A549 (cell line): ENCODE measurements at regions not wholly inside any gene's neighbourhood (a gene's known extent, or its start where the extent isn't known, plus 50 kb on each side); places are given as distances from the start of the nearest gene placed in this dataset.

ENCODE experiments used
- CHD4 ChIP-seq: fragments of 200-600 bp; sonication (generic); IDR thresholded peaks from 2 replicates; pipeline ENCODE4 v1.6.1; 2016; ENCODE audit warnings: antibody characterized with exemption, mild to moderate bottlenecking, borderline replicate concordance
- EHF ChIP-seq: fragments of 250-450 bp; sonication (Bioruptor Pico); IDR thresholded peaks from 2 replicates; pipeline ENCODE4 v1.5.0; 2020; ENCODE audit warnings: mild to moderate bottlenecking
- ESRRA ChIP-seq: fragments of 150-350 bp; IDR thresholded peaks from 2 replicates; pipeline ENCODE4 v1.6.1; 2014; ENCODE audit warnings: mild to moderate bottlenecking, low read length, borderline replicate concordance
- MAFK ChIP-seq: fragments of 450-650 bp; IDR thresholded peaks from 2 replicates; pipeline ENCODE4 v1.6.1; 2014; ENCODE audit not compliant: partially characterized antibody
- MYC ChIP-seq: IDR thresholded peaks from 2 replicates; pipeline ENCODE4 v1.6.1; 2012; ENCODE audit warnings: mild to moderate bottlenecking, inconsistent platforms, low read length, improper control_type of control experiment, borderline replicate concordance
- POLR2A ChIP-seq: IDR thresholded peaks from 2 replicates; pipeline ENCODE4 v1.6.1; 2012; ENCODE audit warnings: mild to moderate bottlenecking, low read length
- POLR2AphosphoS2 ChIP-seq: conservative IDR thresholded peaks from 2 replicates; pipeline ENCODE4 v1.6.1; 2012; ENCODE audit warnings: low read length, improper control_type of control experiment, inconsistent platforms
- RCOR1 ChIP-seq: fragments of 150-350 bp; IDR thresholded peaks from 2 replicates; pipeline ENCODE4 v1.6.1; 2014; ENCODE audit warnings: antibody characterized with exemption, low read length, low read depth
- SREBF2 ChIP-seq: fragments of 450-650 bp; IDR thresholded peaks from 2 replicates; pipeline ENCODE4 v1.6.1; 2014; ENCODE audit warnings: mild to moderate bottlenecking, moderate library complexity
- TF ChIP-seq, protein P1 (sequence below): fragments of >200 bp; sonication (Bioruptor Twin); formaldehyde crosslinking; IDR thresholded peaks from 3 replicates; pipeline ENCODE4 v1.5.1; 2016
- TF ChIP-seq, protein P2 (sequence below): fragments of 250-450 bp; sonication (Bioruptor Pico); IDR thresholded peaks from 2 replicates; pipeline ENCODE4 v1.5.0; 2021; ENCODE audit warnings: mild to moderate bottlenecking, moderate library complexity, borderline replicate concordance
- TF ChIP-seq, protein P3 (sequence below): IDR thresholded peaks from 2 replicates; pipeline ENCODE4 v1.6.1; 2012
- TF ChIP-seq, protein P4 (sequence below): fragments of 200-600 bp; sonication (generic); IDR thresholded peaks from 2 replicates; pipeline ENCODE4 v1.6.1; 2016; ENCODE audit warnings: antibody characterized with exemption, mild to moderate bottlenecking, moderate library complexity
- TF ChIP-seq, protein P5 (sequence below): fragments of 450-650 bp; IDR thresholded peaks from 2 replicates; pipeline ENCODE4 v1.6.1; 2014; ENCODE audit warnings: antibody characterized with exemption

DNA sequence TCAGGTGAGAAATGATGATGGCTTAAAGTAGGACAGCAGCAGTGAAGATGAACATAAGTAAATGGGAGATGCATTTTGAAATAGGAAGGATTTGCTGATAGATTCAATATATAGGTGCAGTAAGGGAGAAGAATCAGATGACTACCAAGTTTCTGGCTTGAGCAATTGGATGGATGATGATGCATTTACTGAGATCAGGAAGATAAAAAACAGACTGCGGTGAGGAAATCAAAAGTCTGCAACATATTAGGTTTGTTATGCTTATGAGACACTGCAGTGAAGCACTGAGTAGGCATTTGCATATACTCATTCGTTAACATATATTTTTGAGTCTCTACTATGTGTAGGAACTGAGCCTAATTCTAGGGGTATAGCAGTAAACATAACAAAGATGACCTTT, 184.2 kb downstream of the LACC1 start:
- TF ChIP-seq, protein P1, sequence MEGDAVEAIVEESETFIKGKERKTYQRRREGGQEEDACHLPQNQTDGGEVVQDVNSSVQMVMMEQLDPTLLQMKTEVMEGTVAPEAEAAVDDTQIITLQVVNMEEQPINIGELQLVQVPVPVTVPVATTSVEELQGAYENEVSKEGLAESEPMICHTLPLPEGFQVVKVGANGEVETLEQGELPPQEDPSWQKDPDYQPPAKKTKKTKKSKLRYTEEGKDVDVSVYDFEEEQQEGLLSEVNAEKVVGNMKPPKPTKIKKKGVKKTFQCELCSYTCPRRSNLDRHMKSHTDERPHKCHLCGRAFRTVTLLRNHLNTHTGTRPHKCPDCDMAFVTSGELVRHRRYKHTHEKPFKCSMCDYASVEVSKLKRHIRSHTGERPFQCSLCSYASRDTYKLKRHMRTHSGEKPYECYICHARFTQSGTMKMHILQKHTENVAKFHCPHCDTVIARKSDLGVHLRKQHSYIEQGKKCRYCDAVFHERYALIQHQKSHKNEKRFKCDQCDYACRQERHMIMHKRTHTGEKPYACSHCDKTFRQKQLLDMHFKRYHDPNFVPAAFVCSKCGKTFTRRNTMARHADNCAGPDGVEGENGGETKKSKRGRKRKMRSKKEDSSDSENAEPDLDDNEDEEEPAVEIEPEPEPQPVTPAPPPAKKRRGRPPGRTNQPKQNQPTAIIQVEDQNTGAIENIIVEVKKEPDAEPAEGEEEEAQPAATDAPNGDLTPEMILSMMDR, result no peak
- TF ChIP-seq, protein P2, sequence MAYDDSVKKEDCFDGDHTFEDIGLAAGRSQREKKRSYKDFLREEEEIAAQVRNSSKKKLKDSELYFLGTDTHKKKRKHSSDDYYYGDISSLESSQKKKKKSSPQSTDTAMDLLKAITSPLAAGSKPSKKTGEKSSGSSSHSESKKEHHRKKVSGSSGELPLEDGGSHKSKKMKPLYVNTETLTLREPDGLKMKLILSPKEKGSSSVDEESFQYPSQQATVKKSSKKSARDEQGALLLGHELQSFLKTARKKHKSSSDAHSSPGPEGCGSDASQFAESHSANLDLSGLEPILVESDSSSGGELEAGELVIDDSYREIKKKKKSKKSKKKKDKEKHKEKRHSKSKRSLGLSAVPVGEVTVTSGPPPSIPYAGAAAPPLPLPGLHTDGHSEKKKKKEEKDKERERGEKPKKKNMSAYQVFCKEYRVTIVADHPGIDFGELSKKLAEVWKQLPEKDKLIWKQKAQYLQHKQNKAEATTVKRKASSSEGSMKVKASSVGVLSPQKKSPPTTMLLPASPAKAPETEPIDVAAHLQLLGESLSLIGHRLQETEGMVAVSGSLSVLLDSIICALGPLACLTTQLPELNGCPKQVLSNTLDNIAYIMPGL (CRISPR knock-in tag), result no peak
- TF ChIP-seq MYC (no peak), RCOR1 (no peak), EHF (CRISPR knock-in tag) (no peak), CHD4 (no peak), POLR2AphosphoS2 (no peak), MAFK (no peak), ESRRA (no peak), POLR2A (no peak), SREBF2 (no peak)
- TF ChIP-seq, protein P3, sequence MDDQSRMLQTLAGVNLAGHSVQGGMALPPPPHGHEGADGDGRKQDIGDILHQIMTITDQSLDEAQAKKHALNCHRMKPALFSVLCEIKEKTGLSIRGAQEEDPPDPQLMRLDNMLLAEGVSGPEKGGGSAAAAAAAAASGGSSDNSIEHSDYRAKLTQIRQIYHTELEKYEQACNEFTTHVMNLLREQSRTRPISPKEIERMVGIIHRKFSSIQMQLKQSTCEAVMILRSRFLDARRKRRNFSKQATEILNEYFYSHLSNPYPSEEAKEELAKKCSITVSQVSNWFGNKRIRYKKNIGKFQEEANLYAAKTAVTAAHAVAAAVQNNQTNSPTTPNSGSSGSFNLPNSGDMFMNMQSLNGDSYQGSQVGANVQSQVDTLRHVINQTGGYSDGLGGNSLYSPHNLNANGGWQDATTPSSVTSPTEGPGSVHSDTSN, result no peak
- TF ChIP-seq, protein P4, sequence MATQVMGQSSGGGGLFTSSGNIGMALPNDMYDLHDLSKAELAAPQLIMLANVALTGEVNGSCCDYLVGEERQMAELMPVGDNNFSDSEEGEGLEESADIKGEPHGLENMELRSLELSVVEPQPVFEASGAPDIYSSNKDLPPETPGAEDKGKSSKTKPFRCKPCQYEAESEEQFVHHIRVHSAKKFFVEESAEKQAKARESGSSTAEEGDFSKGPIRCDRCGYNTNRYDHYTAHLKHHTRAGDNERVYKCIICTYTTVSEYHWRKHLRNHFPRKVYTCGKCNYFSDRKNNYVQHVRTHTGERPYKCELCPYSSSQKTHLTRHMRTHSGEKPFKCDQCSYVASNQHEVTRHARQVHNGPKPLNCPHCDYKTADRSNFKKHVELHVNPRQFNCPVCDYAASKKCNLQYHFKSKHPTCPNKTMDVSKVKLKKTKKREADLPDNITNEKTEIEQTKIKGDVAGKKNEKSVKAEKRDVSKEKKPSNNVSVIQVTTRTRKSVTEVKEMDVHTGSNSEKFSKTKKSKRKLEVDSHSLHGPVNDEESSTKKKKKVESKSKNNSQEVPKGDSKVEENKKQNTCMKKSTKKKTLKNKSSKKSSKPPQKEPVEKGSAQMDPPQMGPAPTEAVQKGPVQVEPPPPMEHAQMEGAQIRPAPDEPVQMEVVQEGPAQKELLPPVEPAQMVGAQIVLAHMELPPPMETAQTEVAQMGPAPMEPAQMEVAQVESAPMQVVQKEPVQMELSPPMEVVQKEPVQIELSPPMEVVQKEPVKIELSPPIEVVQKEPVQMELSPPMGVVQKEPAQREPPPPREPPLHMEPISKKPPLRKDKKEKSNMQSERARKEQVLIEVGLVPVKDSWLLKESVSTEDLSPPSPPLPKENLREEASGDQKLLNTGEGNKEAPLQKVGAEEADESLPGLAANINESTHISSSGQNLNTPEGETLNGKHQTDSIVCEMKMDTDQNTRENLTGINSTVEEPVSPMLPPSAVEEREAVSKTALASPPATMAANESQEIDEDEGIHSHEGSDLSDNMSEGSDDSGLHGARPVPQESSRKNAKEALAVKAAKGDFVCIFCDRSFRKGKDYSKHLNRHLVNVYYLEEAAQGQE, result no peak
- TF ChIP-seq, protein P5, sequence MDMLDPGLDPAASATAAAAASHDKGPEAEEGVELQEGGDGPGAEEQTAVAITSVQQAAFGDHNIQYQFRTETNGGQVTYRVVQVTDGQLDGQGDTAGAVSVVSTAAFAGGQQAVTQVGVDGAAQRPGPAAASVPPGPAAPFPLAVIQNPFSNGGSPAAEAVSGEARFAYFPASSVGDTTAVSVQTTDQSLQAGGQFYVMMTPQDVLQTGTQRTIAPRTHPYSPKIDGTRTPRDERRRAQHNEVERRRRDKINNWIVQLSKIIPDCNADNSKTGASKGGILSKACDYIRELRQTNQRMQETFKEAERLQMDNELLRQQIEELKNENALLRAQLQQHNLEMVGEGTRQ, result no peak
